ENCODE measurements at regions not wholly inside any gene's neighbourhood (a gene's known extent, or its start where the extent isn't known, plus 50 kb on each side); places are given as distances from the start of the nearest gene placed in this dataset.

DNA sequence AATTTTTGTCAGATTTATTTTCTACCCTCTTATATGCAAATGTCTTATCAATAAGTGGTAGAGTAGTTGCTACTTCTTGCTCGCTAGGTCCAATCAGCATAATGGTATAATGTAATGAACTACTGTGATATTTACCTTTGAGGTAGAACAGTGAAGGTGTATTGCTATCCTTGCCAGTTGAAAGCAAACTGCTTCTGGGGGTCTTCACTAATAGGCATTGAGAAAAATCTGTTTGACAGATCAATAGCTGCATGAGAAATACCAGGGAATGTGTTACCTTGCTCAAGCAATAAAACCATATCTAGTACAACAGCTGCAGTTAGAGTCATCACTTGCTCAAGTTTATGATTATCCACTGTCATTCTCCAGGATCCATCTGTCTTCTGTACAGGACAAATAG lies 50.1 kb upstream of the EFEMP1 start:
- DNase-seq (ENCODE audit: low read depth): no peak

DNA sequence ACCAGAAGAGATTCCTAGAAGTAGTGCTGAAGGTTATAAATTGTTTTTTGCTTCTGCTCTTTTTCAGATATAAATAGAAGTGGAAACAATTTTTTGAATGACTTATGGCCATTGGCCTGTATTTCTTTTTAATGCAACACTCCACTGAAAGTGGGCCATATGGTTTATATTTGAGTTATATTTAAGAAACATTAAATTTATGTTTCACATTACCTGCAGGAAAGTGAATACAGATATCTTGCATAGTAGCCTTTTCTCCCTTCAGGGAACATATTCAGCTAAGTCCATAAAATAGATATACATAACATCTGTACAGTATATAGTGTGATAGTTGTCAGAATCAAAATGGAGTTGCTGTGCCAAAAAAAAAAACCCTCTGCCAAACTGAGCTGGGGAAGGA lies 53.1 kb upstream of the EFEMP1 start:
- no peak for DNase-seq (ENCODE audit: low read depth)

DNA sequence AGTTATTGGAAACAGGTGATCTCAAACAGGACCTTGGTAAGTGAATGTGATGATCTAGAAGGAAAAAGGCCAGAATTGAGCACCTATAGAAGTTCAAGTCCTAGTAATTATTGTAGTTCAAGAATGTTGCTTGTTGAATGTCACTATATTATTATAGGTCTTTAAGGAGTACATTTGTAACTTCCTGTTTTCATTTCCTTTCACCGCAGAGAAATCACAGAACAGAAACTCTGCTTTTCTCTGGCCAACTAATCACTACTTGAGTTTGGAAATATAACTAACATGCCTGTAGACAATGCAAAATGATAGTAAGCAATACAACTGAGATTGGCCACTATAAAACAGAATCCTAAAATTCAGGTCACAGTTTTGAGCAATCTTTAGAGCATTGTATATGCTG lies 61.8 kb upstream of the EFEMP1 start:
- no peak for DNase-seq (ENCODE audit: low read depth)

DNA sequence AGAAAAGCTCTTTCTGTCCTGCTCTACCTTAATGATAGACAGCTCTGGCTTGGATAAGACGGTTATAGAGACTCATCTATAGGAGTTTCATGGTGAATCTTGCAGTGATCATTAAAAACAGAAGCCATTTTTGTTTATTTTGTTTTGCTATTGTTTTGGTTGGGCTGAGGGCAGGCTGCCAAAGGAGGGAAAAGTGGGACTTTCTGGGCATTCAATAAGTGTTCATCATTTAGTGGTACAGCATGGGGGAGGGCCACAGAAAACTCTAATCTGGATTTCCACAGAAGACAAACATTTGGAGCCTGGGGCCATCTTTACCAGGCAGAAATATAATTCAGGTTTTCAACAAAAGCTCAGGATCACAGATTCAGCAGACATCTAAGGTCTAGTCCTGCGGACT lies 62.4 kb upstream of the EFEMP1 start:
- DNase-seq (ENCODE audit: low read depth): no peak

DNA sequence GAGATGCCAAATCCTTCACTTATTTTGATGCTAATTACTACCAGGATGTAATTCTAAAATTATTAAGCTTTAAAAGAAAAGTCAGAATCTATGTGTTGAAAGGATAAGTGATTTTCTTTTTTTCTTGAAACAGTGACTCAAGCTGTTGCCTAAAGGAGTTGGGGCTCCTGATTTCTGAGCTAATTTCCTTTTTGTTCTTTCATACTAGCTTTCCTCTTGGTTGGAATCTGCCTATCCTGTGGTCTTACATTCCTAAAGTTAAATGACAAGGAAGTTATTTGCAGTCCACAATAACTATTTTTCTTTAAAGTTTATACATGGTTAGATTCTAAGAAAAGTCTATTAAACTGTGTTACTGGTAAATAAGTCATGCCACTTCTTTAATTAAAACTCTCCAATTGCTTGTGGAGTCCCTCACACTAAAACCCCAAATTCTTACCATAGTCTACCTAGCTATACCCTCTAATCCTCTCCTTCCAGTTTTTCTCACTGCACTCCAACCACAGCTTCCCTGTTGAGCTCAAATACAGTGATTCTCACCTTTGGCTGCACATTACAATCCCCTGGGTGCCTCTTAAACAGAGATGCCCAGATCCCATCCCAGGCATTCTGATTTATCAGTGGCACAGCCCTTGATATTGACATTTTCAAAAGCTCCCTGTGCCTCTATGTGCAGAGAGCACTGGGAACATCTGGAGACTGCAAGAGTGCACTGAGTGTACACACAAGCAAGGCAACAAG lies 63.3 kb upstream of the EFEMP1 start:
- DNase-seq (ENCODE audit: low read depth): no peak

DNA sequence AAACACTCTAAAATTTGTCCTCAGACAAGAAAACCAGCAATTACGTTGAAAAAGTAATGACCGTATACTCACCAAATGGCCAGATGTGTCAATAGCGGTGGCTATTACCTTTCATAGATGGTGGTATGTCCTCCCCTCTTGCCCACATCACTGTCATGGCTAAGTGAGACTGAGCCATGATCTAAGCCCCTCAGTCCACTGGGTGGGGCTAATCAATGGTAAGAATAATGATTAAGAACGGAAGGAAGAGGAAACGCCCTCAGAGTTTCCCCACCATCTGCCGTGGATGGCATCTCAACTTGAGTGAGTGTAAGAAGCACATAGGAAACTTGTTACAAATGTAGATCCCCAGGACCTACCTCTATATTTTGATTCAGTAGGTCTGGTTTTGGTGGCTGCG lies 65.8 kb upstream of the EFEMP1 start:
- no peak for DNase-seq (ENCODE audit: low read depth)

DNA sequence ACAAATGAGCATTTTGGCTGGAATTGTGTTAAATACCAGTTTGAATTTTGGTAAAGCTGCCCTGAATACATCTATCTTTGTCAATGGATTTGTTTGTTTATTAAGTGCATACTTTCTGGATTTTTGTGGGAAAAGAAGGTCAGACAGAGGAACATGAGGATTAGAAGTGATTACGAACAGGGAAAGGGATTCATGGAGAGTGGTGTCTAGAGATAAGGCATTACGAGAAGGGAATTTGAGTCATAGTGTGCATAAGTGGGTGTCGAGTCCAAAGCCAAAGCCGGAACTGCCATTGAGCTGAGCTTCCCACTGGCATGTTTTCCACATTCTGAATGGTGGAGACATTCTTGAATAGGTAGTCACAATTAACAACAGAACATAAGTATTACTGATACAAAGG lies 68.9 kb upstream of the EFEMP1 start:
- DNase-seq (ENCODE audit: low read depth): peak; percentile 84

DNA sequence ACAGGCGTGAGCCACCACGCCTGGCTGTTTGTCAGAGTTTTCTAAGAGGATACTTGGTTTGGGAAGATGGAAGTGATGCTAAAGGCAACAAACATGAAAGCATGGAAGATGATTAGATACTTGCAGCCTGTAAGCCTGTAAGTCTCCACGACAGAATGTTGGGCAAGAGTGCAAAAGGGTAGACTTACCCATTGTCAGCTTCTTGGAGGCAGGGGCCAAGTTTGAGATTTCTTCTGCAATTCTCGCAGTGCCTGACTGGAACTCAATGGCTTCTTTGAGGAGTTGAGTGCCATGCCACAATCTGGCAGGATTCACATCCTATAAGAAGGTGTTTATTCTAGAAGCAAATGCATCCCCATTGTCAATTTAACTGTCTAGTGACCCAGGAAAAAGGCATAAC lies 70.1 kb upstream of the EFEMP1 start:
- DNase-seq (ENCODE audit: low read depth): no peak

DNA sequence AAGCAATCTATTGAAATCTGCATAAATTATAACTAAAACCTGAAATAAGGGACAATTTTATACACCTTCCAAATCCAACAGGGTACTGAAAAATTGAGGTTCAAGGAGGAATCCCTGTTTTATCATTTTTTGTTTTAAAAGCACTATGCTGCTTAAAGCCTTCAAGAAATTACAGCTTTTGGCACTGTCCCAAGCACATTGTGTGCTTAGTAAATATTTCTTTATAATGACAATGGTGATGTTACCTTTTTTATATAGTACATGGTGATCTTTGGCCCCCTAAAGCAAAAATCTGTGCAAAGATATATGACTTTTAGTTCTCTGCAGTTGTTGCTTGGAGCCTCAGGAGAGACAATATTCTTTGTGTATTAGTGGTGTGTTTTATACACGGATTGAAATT lies 71.6 kb upstream of the EFEMP1 start:
- DNase-seq (ENCODE audit: low read depth): no peak

DNA sequence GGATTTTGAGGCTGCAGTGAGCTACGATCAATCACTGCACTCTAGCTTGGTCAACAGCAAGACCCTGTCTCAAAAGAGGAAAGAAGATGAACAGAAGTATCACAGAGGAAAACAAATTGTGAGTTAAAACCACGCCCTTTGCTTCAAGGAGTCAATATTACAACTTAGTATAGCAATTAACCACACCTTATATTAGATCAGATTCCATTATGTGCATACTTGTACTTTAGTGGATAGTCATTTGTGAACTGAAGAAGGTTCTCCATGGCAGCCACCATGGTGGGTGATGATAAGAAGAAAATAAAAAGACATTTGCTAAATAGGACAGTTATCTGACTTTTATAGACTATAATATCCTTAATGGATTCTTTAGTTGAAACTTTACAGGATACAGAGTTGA lies 72.3 kb upstream of the EFEMP1 start:
- DNase-seq (ENCODE audit: low read depth): no peak

DNA sequence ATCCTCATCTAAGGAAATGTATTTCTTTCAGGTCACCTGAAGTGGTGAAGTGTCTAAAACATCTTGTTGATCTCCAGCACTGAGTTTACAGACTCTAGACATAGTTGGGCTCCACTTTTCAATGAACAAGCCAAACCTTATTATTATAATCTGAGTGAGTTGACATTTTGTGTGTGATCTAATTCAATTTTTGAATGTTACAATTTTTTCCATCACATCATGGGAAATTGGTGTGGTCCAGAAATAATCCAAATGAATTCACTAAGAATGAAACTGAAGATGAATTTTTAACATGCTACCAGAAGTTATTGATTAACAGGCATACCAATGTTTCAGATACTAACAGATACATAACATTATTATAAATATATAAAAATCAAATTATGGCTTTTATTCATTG lies 75.6 kb upstream of the EFEMP1 start:
- DNase-seq (ENCODE audit: low read depth): no peak

DNA sequence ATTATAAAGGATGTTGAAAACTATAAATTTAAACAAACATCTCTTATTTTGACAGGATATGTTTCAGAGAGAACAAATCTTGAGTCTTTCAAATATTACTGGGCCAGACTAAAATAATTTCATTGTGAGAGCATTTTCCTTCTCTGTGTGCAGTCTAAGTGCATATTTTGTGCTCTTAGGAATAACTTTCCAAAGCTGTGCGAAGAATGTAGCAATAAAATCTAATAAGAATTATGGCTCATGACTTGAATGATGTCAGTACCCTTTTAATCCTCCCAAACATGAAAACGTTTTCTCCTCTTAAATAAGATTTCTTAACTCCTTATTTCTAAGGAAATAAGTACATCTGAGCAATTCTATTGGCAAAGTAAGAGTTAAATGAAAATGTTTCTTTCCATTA lies 76.2 kb upstream of the EFEMP1 start:
- no peak for DNase-seq (ENCODE audit: low read depth)

DNA sequence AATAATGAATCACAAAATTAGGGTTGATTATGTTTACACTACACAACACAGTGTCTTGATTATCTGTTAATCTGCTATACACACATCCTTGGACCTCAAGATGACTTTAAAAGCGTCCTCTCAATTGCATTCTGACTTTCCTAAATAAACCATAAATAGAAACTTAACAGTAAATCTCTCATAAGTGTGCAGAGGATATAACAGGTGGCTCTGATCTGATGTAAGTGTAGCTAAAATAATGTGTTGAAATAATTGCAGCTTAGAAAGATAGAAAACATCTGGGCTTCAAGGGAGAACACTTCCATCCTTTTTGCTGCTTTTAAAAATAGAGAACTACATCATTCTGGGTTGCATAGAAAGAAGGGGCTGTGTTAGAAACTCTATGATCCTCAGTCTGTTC lies 78.4 kb upstream of the EFEMP1 start:
- peak; percentile 2 for DNase-seq (ENCODE audit: low read depth)

DNA sequence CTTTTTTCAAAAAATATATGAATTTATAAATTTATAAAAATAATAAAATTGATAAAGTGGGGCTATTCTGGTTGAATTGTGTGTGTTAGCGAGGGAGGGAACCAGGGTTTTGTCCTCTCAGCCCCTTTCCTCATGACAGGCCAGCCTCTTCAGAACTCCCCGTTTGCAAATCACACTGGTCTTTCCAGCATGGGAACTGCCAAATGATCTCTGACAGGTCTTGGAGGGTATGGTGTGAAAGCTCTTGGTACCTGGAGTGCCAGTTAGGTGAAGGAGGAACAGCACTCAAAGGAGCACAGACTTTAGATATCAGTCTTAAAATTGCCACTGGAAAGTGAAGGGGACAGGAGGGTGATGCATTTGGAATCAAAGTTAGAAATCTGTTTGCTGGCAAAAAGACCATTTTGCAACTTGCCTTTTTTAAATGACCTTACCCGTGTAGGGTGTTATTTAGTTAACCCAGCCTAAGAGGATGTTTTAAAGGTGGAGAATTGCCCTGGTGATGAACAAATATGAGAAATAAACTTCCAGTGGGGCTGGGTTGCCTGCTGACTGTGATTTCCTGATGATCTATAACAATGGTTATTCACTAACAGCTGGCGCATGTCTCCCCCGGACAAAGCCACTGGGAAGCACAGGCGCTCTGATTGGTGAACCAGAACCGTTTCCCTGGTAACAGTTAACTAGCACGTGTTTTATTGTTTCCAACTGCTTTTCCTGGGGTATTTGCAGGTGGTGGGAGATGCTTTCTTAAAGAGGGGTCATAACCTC lies 85.3 kb upstream of the EFEMP1 start:
- DNase-seq (ENCODE audit: low read depth): peak; percentile 85

DNA sequence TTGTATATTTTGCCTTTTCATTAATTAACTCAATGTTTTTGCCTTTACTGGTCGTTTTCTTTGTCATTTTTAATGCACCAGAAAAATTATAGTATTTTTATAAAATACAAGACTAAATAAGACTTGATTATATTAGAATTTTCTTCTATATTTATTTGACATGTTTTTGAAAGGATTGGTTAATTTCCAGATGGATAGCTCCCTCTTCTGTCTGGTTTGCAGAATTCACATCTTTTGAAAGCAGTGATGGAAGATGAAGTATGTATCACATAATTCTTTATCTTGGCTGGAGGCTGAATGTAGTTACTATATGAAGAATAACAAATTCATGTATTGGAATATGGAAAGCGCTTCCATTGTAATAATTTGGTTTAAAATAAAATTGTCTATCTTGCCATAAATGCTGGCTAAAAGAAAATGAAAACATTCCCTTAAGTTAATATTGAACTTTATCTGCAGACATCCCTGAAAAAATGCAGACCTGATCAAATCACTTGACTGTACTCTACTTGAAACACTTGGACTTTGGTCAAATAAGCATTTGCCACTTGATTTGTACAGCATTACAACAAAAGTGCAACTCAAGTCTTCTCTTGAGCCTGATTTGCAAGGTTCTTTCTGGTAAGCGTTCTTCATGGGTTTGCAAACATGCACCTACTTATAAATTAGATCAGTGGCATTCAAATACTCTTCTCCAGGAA lies 86.3 kb upstream of the EFEMP1 start:
- peak; percentile 58 for DNase-seq (ENCODE audit: low read depth)

DNA sequence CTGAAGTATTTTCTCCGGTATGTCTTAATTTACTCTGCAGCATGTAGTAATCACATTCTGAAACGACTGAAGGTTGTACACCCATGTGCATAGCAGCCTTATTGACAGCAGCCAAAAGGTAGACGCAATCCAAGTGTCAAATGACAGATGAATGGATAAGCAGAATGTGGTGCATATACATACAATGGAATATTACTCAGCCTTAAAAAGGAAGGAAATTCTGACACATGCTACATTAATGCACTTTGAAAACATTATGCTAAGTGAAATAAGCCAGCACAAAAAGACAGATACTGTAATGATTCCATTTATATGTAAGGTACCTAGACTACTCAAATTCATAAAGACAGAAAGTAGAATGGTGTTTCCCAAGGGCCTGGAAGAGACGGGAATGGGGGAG lies 88.0 kb upstream of the EFEMP1 start:
- no peak for DNase-seq (ENCODE audit: low read depth)

DNA sequence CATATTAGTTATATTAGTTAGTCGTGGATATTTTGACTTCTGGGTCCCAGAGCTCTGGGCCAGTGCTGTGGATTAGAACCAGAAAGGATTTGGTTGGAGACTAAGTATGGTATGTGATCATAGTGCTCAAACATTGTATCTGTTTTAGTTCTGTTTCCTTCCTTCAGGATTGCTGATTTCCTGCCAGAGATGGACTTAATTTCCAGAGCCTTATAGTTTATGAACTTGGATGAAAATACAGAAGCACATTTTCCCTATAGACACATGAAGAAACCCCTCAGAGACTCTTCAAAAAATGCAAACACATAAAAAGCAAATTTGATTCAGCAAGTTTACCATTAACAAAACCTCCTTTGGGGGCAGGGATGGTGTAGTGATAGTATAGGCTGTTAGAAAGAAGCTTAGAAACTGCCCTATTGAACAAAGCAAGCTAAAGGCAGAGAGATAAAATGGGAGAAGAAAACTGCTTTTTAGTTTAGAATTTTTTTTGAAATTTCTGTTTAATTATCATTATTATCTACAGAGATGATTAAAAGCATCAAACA lies 88.7 kb upstream of the EFEMP1 start:
- no peak for DNase-seq (ENCODE audit: low read depth)

DNA sequence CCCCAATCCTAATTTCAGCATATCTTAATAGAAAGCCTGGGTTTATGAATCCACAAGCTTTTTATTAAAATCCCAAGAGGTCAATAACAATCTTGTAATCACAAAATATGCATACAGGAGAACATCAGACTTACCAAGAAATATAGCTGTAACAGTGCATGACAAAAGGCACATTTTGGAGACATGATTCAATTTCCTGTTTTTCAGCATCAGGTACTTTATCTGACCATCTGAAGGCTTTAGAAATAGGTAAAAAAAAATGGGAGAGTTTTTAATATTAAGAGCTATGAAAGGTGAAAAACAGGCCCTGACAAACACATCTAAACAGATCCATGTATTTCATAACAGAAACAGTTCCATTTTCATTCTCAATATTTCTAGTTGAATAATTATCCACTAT lies 89.9 kb upstream of the EFEMP1 start:
- no peak for DNase-seq (ENCODE audit: low read depth)

DNA sequence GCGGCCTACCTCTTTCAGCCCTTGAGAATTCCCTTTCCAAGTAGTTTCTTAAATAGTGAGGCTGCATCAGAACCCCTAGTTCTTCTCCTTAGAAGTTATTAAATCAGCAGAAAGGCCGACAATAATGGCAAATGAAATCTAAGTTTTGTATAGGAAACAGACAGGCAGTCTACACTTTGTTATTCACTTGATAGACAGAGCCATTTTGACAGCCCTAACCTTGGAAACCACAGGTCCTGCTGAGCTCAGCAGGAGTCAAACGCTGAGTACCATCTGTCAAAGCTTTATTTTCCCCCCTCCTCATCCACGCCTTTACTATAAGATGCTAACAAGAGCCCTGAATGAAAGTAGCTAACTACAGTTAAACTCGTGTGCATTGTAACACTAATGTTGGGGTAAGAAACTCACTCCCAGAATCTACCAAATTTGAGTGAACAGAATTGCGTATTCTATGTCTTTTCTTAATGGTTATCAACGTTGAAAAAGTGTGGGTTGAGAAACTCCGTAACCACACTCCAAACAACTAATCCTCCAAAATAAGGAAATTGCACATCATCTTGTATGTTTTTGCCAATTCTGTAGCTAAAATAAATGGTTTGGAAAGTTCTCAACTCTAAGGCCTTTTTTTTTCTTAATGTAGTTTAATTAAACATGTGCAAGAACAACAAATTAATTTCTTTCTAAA lies 90.6 kb upstream of the EFEMP1 start:
- DNase-seq (ENCODE audit: low read depth): no peak

DNA sequence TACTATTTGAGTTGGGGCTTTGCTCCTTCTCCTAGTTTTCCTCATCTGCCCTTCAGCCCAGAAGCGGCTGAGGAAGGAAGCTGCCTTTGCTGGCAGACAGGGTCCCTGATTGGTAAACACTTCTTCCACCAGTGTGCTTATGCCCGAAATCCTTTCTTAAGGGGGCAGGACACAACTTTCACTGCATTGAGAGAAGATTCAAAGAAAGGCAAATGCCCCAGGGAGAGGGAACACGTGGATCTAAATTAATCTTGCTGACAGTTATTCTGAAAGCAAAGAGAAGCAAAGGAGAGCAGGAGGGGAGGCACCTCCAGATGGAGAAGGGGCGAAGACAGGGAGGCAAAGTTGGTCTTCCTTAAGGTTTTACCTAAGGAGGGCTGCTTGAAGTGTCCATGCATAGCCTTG lies 92.1 kb upstream of the EFEMP1 start:
- DNase-seq (ENCODE audit: low read depth): no peak

DNA sequence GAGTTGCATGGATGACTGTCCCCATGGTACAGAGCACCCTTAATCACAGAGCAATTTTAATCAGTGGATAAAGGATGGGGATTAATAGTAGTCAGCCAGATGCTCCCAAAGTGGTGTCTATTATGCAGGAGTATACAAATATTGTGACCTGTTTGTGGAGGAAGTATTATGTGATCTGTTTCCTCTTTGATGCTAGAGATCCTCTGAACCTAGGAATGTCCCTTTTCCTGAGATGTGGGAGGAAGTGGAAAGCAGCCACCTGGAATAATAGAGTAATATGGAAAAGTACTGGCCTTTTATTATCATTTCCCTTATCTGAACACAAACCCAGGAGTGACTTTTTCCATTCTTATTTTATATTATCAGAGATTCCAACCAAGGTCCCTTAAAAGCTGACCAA lies 94.2 kb upstream of the EFEMP1 start:
- no peak for DNase-seq (ENCODE audit: low read depth)

DNA sequence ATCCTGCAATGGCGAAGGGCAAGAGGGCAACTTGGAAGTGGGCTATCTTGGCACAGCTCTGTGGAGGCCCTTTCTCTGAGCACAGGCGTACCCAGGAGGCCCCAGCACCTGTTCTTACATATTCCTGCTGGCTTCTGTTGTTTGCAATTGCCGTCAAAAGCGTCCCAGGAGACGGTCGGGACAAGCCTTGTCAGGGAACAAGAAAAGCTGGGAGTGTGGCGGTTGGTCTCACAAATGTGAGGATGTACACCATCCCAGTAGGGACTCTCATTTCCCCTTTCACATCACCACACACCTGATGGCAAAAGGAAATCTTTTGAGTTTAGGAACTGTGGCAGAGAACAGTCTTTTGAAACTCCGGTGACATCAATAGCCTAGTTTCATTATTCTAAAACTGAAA lies 94.7 kb upstream of the EFEMP1 start:
- DNase-seq (ENCODE audit: low read depth): no peak

All from myocyte (in vitro differentiated cells).